Naive thymus-derived CD4-positive, alpha-beta T cell (primary cell): ENCODE measurements at regions not wholly inside any gene's neighbourhood (a gene's known extent, or its start where the extent isn't known, plus 50 kb on each side); places are given as distances from the start of the nearest gene placed in this dataset.

ENCODE experiments used
- ATAC-seq: fragments of 150-1000 bp; cut with Tn5 transposase; 2 replicates; pipeline ENCODE4 v1.10.0; 2021; ENCODE audit warnings: mild to moderate bottlenecking, moderate library complexity
- CTCF ChIA-PET: fragments of 350-600 bp; sonication (Branson Sonifier 250); formaldehyde crosslinking; loops from one replicate; lab custom pipeline; 2021; ENCODE audit warnings: antibody characterized with exemption; lab: Charles Lee
- POLR2A ChIA-PET: fragments of 350-600 bp; sonication (Branson Sonifier 250); formaldehyde crosslinking; loops from one replicate; lab custom pipeline; 2021; ENCODE audit warnings: antibody characterized with exemption, inconsistent platforms; lab: Charles Lee
- DNase-seq, 9 donors: peaks; one replicate each; pipeline versions ENCODE4 v3.0.0 to v3.0.0-alpha.2; 2020 to 2022; ENCODE audit warnings: mixed read lengths in 1 of 9
- H3K27ac ChIP-seq: one replicate; pipeline ENCODE4 v1.7.0; 2013; ENCODE audit warnings: mild to moderate bottlenecking, low read depth, low read length, moderate library complexity
- H3K27me3 ChIP-seq, 2 donors: one replicate each; pipeline ENCODE4 v1.7.0; 2013; ENCODE audit warnings: low read length in 2 of 2, mild to moderate bottlenecking in 2 of 2, moderate library complexity in 2 of 2; ENCODE audit not compliant: control insufficient read depth in 2 of 2, insufficient read depth in 2 of 2
- H3K36me3 ChIP-seq, 3 experiments: 1 replicate in 2 of 3; 2 replicates in 1 of 3; pipeline ENCODE4 v1.7.0; 2013; ENCODE audit warnings: low read length in 3 of 3, mild to moderate bottlenecking in 3 of 3, moderate library complexity in 1 of 3; ENCODE audit not compliant: insufficient read depth in 3 of 3, control insufficient read depth in 2 of 3
- H3K4me1 ChIP-seq, 2 donors: one replicate each; pipeline ENCODE4 v1.7.0; 2013; ENCODE audit warnings: low read length in 2 of 2, mild to moderate bottlenecking in 2 of 2, moderate library complexity in 1 of 2; ENCODE audit not compliant: control insufficient read depth in 2 of 2, insufficient read depth in 2 of 2
- H3K4me3 ChIP-seq: 2 replicates; pipeline ENCODE4 v1.7.0; 2013; ENCODE audit warnings: mild to moderate bottlenecking, low read length
- H3K9me3 ChIP-seq, 3 experiments: 1 replicate in 2 of 3; 2 replicates in 1 of 3; pipeline ENCODE4 v1.7.0; 2013; ENCODE audit warnings: low read length in 3 of 3; ENCODE audit not compliant: control insufficient read depth in 2 of 3
- H3K27ac Mint-ChIP-seq, 9 donors: one replicate each; pipeline ENCODE4 v1.8.0; 2020 to 2022; ENCODE audit warnings: mixed read lengths in 9 of 9, mild to moderate bottlenecking in 8 of 9, moderate library complexity in 5 of 9, inconsistent platforms in 2 of 9
- H3K27me3 Mint-ChIP-seq, 5 donors: one replicate each; pipeline ENCODE4 v1.8.0; 2021 to 2022; ENCODE audit warnings: mixed read lengths in 5 of 5, mild to moderate bottlenecking in 1 of 5
- H3K36me3 Mint-ChIP-seq, 5 donors: one replicate each; pipeline ENCODE4 v1.8.0; 2020 to 2022; ENCODE audit warnings: mixed read lengths in 5 of 5, mild to moderate bottlenecking in 3 of 5, inconsistent platforms in 1 of 5
- H3K4me1 Mint-ChIP-seq, 7 donors: one replicate each; pipeline ENCODE4 v1.8.0; 2020 to 2022; ENCODE audit warnings: mixed read lengths in 7 of 7, mild to moderate bottlenecking in 3 of 7, inconsistent platforms in 1 of 7
- H3K4me3 Mint-ChIP-seq, 10 donors: one replicate each; pipeline ENCODE4 v1.8.0; 2020 to 2022; ENCODE audit warnings: mild to moderate bottlenecking in 10 of 10, mixed read lengths in 10 of 10, moderate library complexity in 6 of 10, inconsistent platforms in 2 of 10
- H3K9me3 Mint-ChIP-seq, 11 donors: one replicate each; pipeline ENCODE4 v1.8.0; 2020 to 2022; ENCODE audit warnings: mixed read lengths in 11 of 11, mild to moderate bottlenecking in 4 of 11, inconsistent platforms in 1 of 11, moderate library complexity in 1 of 11
- intact Hi-C, 2 donors: fragments of 100-400 bp; cut with micrococcal nuclease; formaldehyde crosslinking; loops; one replicate each; pipeline ENCODE4 v1.15.1; 2023

GRCh38 chr1:29384496-29385015 lies 148.2 kb downstream of the PTPRU start:
- Histone ChIP-seq H3K27ac (no peak overlapping the region), H3K27me3 (no peaks in the 10 kb centered on the region), H3K4me3 (no peak overlapping the region), H3K9me3 (peaks cover 0 to 6% (median 0%) of the 10 kb centered on the region in 3 experiments), H3K4me1 (no peaks in the 10 kb centered on the region), H3K36me3 (no peaks in the 10 kb centered on the region)
- ChIA-PET POLR2A (no interaction called here), CTCF (no interaction called here)
- H3K4me1 Mint-ChIP-seq, result no peaks in the 10 kb centered on the region
- H3K27me3 Mint-ChIP-seq, result peaks cover 19 to 61% (median 54%) of the 10 kb centered on the region in 5 donors
- no peak overlapping the region for H3K4me3 Mint-ChIP-seq
- ATAC-seq, result no peak
- H3K27ac Mint-ChIP-seq, result no peak overlapping the region
- no peak for DNase-seq
- intact Hi-C loops, result loop anchor here in 1 of 2 donors (10.0 kb wide), 1 partner anchor 850 kb away; no protein-coding TSS in a partner anchor
- H3K9me3 Mint-ChIP-seq, result peaks cover 0 to 25% (median 5%) of the 10 kb centered on the region in 11 donors
- peaks cover 0 to 5% (median 0%) of the 10 kb centered on the region in 5 donors for H3K36me3 Mint-ChIP-seq

DNA sequence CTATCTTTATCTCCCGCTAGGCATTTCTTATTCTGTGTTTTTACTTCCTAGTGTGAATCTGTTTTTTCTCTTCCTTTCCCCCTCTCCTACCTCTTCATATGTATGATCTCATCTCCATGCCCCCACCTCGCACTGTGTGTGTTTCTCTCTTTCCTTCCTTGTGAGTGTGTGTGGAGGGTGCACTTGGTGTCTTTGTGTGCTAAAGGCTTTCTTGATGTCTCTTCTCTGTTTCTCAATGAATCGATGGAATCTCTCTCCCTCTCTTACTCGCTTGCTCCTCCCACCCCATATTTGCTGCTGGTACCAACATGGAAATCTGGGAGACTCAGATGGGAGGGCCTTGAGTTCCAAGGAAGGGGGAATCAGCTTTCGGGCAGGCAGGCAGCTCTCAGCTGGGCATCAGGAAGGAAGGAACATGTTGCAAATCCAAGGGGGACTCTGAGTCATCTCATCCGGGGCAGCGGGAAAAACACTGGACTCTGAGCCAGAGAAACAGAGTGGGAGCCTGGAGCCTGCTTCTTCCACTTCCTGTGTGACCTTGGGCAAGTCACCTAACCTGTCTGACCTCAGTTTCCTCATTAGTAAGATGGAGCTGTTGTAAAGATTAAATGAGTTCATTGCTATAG lies 147.5 kb downstream of the PTPRU start:
- H3K36me3 Mint-ChIP-seq, result peaks cover 0 to 8% (median 3%) of the 10 kb centered on the region in 5 donors
- H3K9me3 ChIP-seq, result peaks cover 0 to 13% (median 0%) of the 10 kb centered on the region in 3 experiments
- ChIA-PET POLR2A (no interaction called here), CTCF (no interaction called here)
- intact Hi-C loops, result loop anchor here in 1 of 2 donors (10.0 kb wide), 1 partner anchor 851 kb away; no protein-coding TSS in a partner anchor
- H3K27me3 ChIP-seq, result no peaks in the 10 kb centered on the region
- no peaks in the 10 kb centered on the region for H3K36me3 ChIP-seq
- no peak for DNase-seq
- H3K4me1 ChIP-seq, result no peaks in the 10 kb centered on the region
- peaks cover 19 to 67% (median 53%) of the 10 kb centered on the region in 5 donors for H3K27me3 Mint-ChIP-seq
- no peak overlapping the region for H3K27ac Mint-ChIP-seq
- peaks cover 6 to 32% (median 12%) of the 10 kb centered on the region in 11 donors for H3K9me3 Mint-ChIP-seq
- H3K4me3 ChIP-seq, result no peak overlapping the region
- no peak for ATAC-seq
- no peak overlapping the region for H3K27ac ChIP-seq
- H3K4me3 Mint-ChIP-seq, result no peak overlapping the region
- no peaks in the 10 kb centered on the region for H3K4me1 Mint-ChIP-seq

DNA sequence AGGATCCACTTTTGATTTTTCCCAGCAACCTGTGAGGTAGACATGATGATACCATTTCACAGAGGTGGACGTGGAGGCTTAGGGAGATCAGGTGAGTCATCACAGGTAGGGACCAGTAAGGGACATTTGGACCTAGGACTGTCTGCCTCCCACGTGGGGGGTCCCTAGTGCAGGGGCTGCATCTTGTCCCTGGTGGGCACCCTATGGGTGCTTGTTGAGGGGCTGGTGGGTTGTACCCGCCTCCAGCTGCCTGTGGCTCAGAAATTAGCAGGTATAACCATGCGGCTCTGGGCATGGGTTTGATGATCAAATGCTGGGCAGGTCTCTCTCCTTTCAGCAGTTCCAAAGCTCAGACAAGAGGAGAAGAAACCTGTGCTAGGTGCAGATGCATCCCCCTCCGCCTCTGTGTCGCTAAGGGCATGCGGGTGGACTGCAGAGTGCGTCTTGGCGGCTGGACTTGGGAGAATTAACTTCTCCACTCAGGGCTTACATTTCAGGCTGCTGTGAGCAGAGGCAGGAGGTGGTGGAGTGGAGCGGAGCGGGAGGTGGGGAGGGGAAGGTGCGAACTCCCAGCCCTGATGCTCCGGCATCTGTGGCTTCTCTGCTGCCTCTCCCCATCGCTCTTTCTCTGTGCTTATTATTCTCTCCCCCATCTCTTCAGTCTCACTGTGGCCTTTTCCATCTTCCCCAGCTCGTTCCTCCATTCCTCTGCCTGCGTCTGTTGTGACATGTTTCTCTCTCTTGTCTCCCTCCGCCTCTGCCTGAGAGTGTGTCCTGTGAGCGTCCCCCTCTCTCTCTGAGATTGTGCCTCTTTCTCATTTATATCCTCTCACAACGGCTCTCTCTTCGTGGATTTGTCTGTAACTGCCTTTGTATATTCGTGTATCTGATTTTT lies 146.8 kb downstream of the PTPRU start:
- Mint-ChIP-seq H3K27ac (no peak overlapping the region), H3K4me1 (no peaks in the 10 kb centered on the region), H3K4me3 (no peak overlapping the region), H3K27me3 (peaks cover 19 to 63% (median 52%) of the 10 kb centered on the region in 5 donors), H3K36me3 (peaks cover 0 to 12% (median 4%) of the 10 kb centered on the region in 5 donors), H3K9me3 (peaks cover 8 to 39% (median 17%) of the 10 kb centered on the region in 11 donors)
- H3K4me3 ChIP-seq, result no peak overlapping the region
- no peaks in the 10 kb centered on the region for H3K36me3 ChIP-seq
- H3K9me3 ChIP-seq, result peaks cover 0 to 20% (median 0%) of the 10 kb centered on the region in 3 experiments
- no peak for DNase-seq
- ChIA-PET POLR2A (no interaction called here), CTCF (no interaction called here)
- intact Hi-C loops, result loop anchor here in 1 of 2 donors (10.0 kb wide), 1 partner anchor 852 kb away; no protein-coding TSS in a partner anchor
- ATAC-seq, result no peak
- no peak overlapping the region for H3K27ac ChIP-seq
- H3K4me1 ChIP-seq, result no peaks in the 10 kb centered on the region
- no peaks in the 10 kb centered on the region for H3K27me3 ChIP-seq

DNA sequence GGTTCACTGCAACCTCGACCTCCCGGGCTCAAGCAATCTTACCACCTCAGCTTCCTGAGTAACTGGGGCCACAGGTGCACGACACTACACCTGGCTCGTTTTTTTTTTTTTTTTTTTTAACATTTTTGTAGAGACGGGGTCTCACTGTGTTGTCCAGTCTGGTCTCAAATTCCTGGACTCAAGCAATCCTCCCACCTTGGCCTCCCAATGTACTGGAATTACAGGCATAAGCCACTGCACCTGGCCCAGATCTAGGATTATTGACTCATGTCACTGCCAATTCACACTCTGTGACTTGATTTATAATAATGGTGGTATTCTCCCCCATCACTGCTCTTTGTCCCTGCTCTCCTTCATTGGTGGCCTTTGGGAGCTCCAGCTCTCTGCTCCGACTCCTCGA lies 145.1 kb downstream of the PTPRU start:
- no peak overlapping the region for H3K4me3 ChIP-seq
- POLR2A ChIA-PET, result no interaction called here
- H3K4me3 Mint-ChIP-seq, result no peak overlapping the region
- peaks cover 8 to 59% (median 51%) of the 10 kb centered on the region in 5 donors for H3K27me3 Mint-ChIP-seq
- ATAC-seq, result no peak
- H3K36me3 ChIP-seq, result no peaks in the 10 kb centered on the region
- H3K4me1 ChIP-seq, result no peaks in the 10 kb centered on the region
- H3K9me3 Mint-ChIP-seq, result peaks cover 10 to 48% (median 20%) of the 10 kb centered on the region in 11 donors
- CTCF ChIA-PET, result no interaction called here
- peaks cover 0 to 20% (median 0%) of the 10 kb centered on the region in 3 experiments for H3K9me3 ChIP-seq
- H3K36me3 Mint-ChIP-seq, result peaks cover 0 to 12% (median 4%) of the 10 kb centered on the region in 5 donors
- H3K27me3 ChIP-seq, result no peaks in the 10 kb centered on the region
- DNase-seq, result no peak
- no peak overlapping the region for H3K27ac ChIP-seq
- no peak overlapping the region for H3K27ac Mint-ChIP-seq
- no peaks in the 10 kb centered on the region for H3K4me1 Mint-ChIP-seq
- intact Hi-C loops, result loop anchor here in 1 of 2 donors (10.0 kb wide), 1 partner anchor 853 kb away; no protein-coding TSS in a partner anchor

GRCh38 chr1:29380532-29380931 lies 144.2 kb downstream of the PTPRU start:
- no peaks in the 10 kb centered on the region for H3K4me1 ChIP-seq
- no peak overlapping the region for H3K4me3 ChIP-seq
- no peak for DNase-seq
- ATAC-seq, result no peak
- intact Hi-C loops, result loop anchor here in 1 of 2 donors (10.0 kb wide), 1 partner anchor 854 kb away; no protein-coding TSS in a partner anchor
- H3K9me3 ChIP-seq, result peaks cover 0 to 20% (median 0%) of the 10 kb centered on the region in 3 experiments
- Mint-ChIP-seq H3K9me3 (peaks cover 10 to 54% (median 24%) of the 10 kb centered on the region in 11 donors), H3K36me3 (peaks cover 0 to 12% (median 4%) of the 10 kb centered on the region in 5 donors), H3K27me3 (peaks cover 12 to 63% (median 53%) of the 10 kb centered on the region in 5 donors), H3K4me1 (no peaks in the 10 kb centered on the region), H3K27ac (no peak overlapping the region), H3K4me3 (no peak overlapping the region)
- no peaks in the 10 kb centered on the region for H3K27me3 ChIP-seq
- CTCF ChIA-PET, result no interaction called here
- POLR2A ChIA-PET, result no interaction called here
- H3K27ac ChIP-seq, result no peak overlapping the region
- H3K36me3 ChIP-seq, result no peaks in the 10 kb centered on the region

GRCh38 chr1:29379443-29380073 lies 143.2 kb downstream of the PTPRU start:
- no peak overlapping the region for H3K4me3 Mint-ChIP-seq
- no peak overlapping the region for H3K27ac Mint-ChIP-seq
- peaks cover 18 to 63% (median 58%) of the 10 kb centered on the region in 5 donors for H3K27me3 Mint-ChIP-seq
- peaks cover 10 to 61% (median 27%) of the 10 kb centered on the region in 11 donors for H3K9me3 Mint-ChIP-seq
- no peaks in the 10 kb centered on the region for H3K4me1 Mint-ChIP-seq
- Histone ChIP-seq H3K4me1 (no peaks in the 10 kb centered on the region), H3K36me3 (no peaks in the 10 kb centered on the region), H3K4me3 (no peak overlapping the region), H3K27me3 (no peaks in the 10 kb centered on the region), H3K27ac (no peak overlapping the region), H3K9me3 (peaks cover 0 to 20% (median 0%) of the 10 kb centered on the region in 3 experiments)
- POLR2A ChIA-PET, result no interaction called here
- ATAC-seq (no peak), DNase-seq (no peak)
- intact Hi-C loops, result loop anchor here in 1 of 2 donors (10.0 kb wide), 1 partner anchor 855 kb away; no protein-coding TSS in a partner anchor
- CTCF ChIA-PET, result no interaction called here
- H3K36me3 Mint-ChIP-seq, result peaks cover 0 to 12% (median 4%) of the 10 kb centered on the region in 5 donors
